HG02571 (cell line): ENCODE measurements at regions not wholly inside any gene's neighbourhood (a gene's known extent, or its start where the extent isn't known, plus 50 kb on each side); places are given as distances from the start of the nearest gene placed in this dataset.

ENCODE experiments used
- ATAC-seq: cut with Tn5 transposase; IDR thresholded peaks from one replicate; pipeline ENCODE4 v1.9.1; 2021; ENCODE audit warnings: mild to moderate bottlenecking, moderate library complexity; ENCODE audit not compliant: unreplicated experiment

- ATAC-seq, result no peak
These were observed 324.0 kb upstream of the ACVR2A start for GRCh38 chr2:147520817-147521216.

- no peak for ATAC-seq
These were observed 325.7 kb upstream of the ACVR2A start for GRCh38 chr2:147519178-147519577.

DNA sequence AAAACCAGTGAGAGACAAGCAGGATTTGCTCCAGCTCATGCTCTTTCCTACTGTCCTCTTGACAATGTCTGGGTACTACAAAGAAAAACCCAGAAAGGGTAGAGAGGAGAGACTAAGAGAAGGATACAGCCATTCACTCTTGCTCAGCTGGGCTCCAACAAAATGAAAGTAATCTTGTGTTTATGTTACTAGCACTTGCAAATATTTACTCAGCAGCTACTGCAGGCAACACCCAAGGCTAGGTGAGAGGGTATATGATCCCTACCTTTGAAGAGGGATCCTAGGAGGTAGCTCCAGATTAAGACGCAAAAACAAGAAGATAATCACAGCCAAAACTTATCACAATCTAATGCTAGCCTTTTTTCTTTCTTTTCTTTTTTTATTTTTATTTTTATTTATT, 329.6 kb upstream of the ACVR2A start:
- no peak for ATAC-seq

DNA sequence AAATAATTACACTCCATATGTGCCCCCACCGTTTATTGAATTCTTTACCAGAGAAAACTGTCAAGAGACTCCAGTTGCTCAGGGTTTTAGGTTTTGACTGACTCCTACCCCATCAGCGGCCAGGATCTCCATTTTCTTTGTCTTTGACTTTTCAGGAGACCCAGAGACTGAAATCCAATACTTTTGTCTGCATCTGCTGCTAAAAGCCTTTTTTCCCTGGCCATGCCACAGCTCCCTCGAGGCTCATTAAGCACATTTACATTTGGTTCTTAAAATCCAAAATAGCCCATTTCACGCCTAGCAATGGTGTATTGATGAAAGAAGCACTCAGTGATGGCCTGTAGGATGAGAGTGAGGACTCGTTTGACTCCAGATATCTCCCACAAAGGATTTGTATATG, 332.6 kb upstream of the ACVR2A start:
- no peak for ATAC-seq

DNA sequence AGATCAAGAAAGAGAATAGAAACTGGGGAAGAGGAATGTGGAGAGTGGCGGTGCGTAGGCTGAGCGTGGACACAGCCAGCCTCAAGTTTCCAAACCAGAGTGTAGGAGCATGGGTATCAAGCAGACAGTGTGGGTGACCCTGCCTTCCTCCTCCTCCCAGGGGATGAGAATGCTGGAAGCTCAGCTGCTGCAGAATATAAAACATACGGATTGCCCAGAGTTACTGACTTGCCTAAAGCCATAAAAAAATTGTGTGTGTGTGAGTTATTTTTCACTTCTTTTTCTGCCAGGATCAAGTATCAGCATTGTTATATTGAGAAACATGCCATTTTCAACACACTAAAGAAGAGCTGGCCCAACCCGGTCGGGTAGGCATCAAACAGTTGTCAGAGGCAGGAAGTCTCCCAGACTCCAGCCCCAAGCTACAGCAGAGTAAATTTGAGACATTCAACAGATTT, 333.3 kb upstream of the ACVR2A start:
- ATAC-seq, result no peak

DNA sequence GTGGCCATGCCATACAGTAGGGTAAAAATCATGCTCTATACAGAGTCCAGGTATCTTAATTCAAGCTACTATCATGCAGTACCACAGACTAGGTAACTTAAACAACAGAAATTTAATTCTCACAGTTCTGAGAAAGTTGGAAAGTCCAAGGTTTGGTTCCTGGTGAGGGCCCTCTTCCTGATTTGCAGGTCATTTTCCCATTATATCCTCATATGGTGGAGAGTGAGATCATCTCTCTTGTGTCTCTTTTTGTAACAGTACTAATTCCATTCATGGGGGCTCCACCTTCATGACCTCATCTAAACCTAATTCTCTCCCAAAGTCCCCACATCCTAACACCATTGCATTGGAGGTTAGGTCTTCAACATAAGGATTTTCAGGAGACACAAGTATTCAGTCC, 335.0 kb upstream of the ACVR2A start:
- no peak for ATAC-seq

- ATAC-seq, result no peak
These were observed 337.9 kb upstream of the ACVR2A start for GRCh38 chr2:147506889-147507288.

DNA sequence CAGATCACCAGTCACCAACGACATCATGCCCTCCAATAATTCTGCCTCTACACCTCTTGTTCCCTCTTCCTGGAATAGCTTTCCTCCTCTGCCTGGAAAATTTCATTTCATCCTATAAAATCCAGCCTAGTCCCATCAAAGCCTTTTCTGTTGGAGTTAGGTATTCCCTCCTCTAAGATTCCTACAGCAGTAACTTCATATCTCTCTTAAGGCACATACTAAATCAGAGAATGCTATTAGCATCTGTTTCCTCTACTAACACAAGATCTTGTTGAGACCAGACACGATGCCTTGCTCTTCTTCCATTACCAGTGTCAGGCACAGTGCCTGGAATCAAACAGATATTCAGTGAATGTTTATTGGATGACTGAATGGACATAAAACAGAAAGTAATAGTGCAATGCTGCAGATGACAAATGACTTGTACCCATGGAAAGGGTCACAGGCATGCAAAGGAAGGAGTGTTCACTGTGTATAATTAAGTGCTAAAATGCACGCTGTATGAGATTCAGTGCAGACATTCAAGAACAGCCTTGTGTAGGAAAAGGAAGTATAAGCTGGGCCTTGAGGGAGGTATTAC, 342.0 kb upstream of the ACVR2A start:
- ATAC-seq, result no peak

- ATAC-seq, result no peak
These were observed 342.9 kb upstream of the ACVR2A start for GRCh38 chr2:147501968-147502367.

- no peak for ATAC-seq
These were observed 343.9 kb upstream of the ACVR2A start for GRCh38 chr2:147500819-147501395.

DNA sequence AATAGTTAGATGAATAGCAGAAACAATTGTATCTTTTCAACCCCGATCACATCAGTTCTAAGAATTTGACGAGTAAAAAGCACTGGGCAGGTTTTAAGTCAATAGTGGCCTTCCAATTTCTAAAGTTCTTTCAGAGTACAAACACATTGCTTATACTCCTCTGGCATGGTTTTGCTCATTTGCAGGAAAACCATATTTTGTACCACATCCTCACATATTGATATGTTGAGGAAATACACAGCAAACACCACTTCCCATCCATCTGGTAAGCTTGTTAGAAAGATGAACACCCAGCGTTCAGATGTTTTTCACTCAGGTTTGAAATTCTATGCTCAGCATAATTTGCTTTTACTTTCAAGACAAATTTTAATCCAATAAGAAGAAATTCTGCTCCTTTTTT, 344.6 kb upstream of the ACVR2A start:
- ATAC-seq, result no peak

DNA sequence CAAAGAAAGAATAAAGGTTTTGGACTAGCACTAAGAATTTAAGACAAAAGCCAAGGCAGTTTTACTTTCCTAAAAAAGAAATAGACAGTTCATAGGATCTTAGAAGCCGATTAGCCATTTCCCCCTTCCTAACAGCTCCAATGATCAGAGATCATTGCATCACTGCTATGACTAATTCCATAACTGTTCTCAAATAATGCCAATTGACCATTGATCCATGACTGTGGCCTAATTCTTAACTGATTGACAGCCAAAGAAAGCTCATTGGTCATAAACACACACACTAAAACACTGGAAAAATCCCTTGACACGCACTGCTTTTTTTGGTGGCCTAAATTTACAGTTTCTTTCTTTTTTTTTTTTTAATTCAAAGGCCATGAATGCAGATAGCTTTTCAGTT, 345.0 kb upstream of the ACVR2A start:
- no peak for ATAC-seq

DNA sequence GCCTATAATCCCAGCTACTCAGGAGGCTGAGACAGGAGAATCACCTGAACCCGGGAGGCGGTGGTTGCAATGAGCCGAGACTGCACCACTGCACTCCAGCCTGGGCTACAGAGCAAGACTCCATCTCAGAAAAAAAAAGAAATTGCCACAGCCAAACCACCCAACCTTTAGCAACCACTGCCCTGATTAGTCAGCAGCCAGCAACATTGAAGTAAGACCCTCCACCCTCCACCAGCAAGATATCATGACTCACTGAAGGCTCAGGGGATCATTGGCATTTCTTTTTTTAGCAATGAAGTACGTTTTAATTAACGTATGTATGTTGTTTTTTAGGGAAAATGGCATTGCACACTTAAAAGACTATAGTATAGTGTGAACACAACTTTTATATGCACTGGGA, 349.1 kb upstream of the ACVR2A start:
- no peak for ATAC-seq

GRCh38 chr2:147492471-147492870, 352.4 kb upstream of the ACVR2A start:
- ATAC-seq, result no peak

- ATAC-seq, result no peak
These were observed 353.3 kb upstream of the ACVR2A start for GRCh38 chr2:147491506-147491905.

- ATAC-seq, result no peak
These were observed 354.2 kb upstream of the ACVR2A start for GRCh38 chr2:147490401-147491261.

DNA sequence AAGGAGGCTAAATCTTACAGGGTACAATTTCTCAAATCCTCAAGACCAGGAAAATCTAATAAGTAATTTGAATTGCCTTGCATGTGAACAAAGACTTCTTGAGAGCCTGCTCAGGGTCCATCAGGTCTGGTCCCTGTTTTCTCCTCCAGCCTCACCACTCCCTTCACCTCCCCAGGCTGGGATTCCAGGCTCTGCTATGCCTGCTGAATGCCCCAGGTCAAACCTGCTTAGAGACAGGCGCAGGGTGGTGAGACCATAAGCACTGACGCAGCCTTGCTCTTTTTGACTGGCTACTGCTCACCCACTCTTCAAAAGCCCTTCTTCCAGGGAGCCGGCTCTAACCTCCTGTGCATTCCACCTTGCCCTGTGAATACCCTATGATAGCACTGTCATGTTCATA, 356.4 kb upstream of the ACVR2A start:
- no peak for ATAC-seq

DNA sequence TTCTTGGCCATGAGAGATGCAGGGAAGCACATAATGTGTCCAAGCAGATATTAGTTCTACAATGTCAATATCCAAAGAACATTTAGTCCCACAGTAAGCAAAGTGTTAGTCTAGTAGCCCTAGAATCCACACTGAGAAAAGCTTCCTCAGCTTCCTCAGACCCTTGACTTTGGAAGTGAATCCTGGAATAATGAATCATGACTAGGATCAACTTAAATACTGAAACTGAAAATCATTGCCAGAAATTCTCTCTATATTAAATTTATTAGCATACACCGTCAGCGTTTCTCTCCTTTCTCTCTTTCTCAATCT, 356.9 kb upstream of the ACVR2A start:
- no peak for ATAC-seq

DNA sequence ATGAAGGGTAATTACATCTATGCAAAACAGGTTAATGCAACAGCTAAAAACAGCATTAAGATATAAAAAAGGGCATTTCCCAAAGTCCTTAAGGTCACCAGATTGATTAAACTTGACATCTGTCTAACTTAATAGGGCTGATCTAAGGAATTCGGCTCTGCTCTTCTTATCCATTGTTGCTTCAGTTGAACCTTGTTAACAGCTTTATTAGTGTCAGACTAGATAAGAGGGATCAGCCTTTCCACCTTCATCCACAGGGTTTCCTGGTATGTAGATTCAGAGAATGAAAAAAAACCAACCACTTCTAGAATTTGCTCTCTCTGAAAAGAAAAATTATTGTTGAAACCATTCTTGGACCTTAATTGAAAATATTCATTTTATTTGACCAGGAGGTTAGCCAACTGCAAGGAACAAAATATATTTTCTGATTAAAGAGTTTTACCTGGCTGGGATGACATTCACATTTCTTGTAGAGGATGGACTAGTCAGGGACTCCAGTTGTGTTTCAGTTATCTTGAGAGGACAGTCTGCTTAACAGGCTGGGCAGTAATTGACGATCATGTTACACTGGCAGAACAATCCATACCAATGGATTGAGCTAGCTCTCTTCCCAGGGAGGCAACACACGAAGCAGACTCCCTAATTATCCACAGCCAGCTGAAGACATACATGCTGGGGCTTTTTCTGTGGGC, 357.4 kb upstream of the ACVR2A start:
- ATAC-seq, result no peak

- ATAC-seq, result no peak
These were observed 359.5 kb upstream of the ACVR2A start for GRCh38 chr2:147485210-147485851.

DNA sequence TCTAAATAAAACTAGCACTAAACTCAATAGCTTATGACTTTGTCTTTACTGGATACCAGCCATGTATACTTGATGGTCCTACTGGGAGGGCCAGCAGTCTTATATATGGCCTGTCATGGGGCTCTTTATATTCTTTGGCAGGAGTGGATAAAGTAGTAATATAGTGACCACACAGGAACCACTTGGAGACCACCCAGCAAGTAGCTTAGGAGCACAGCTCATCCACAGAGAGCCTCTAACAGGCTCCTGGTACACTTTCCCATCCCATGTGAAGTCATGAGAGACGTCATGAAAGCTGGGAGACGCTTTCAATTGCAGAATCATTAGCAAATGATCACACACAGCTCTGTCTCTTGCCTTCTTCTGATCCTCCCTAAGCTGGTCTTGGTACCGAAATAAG, 360.9 kb upstream of the ACVR2A start:
- no peak for ATAC-seq
